Brain microvascular endothelial cell (primary cell): ENCODE measurements at regions not wholly inside any gene's neighbourhood (a gene's known extent, or its start where the extent isn't known, plus 50 kb on each side); places are given as distances from the start of the nearest gene placed in this dataset.

Experiments
- DNase-seq: peaks from one replicate; pipeline ENCODE4 v3.0.0-alpha.2; 2020
- H3K27ac ChIP-seq: fragments of 250-450 bp; sonication (Bioruptor Pico); 2 replicates; pipeline ENCODE4 v1.5.1; 2020; ENCODE audit warnings: mild to moderate bottlenecking, moderate library complexity
- H3K27me3 ChIP-seq: fragments of 250-450 bp; sonication (Bioruptor Pico); replicated peaks from 2 replicates; pipeline ENCODE4 v1.5.1; 2020; ENCODE audit warnings: mild to moderate bottlenecking
- H3K36me3 ChIP-seq: fragments of 250-450 bp; sonication (Bioruptor Pico); replicated peaks from 2 replicates; pipeline ENCODE4 v1.5.1; 2020; ENCODE audit warnings: mild to moderate bottlenecking
- H3K4me3 ChIP-seq: 2 replicates; pipeline ENCODE4 v1.5.1; 2011; ENCODE audit warnings: low read depth, mild to moderate bottlenecking, control low read depth, low read length, moderate library complexity
- CTCF ChIP-seq: IDR thresholded peaks from 2 replicates; pipeline ENCODE4 v1.5.1; 2011; ENCODE audit warnings: low read depth, mild to moderate bottlenecking, moderate library complexity, low read length, control low read depth, inconsistent platforms; ENCODE audit errors: missing control alignments
- in situ Hi-C: cut with HindIII; loops from 2 replicates; pipeline ENCODE4 v1.10.0; 2017; ENCODE audit warnings: low sequenced_read_pairs, low pct_ligation_motif_present

- H3K27ac ChIP-seq = no peak overlapping the region
- H3K4me3 ChIP-seq = no peak overlapping the region
- in situ Hi-C loops = no loop called here
Measured at GRCh38 chr12:88935856-88936255, 355.6 kb upstream of the KITLG start.

GRCh38 chr12:88934163-88934747 is 354.0 kb upstream of the KITLG start:
- Histone ChIP-seq H3K27me3 (no peaks in the 10 kb centered on the region), H3K36me3 (no peaks in the 10 kb centered on the region), H3K4me3 (no peak overlapping the region), H3K27ac (no peak overlapping the region)
- TF ChIP-seq CTCF = no peak
- in situ Hi-C loops = no loop called here
- no peak for DNase-seq

More at GRCh38 chr12:88935856-88936255, 355.6 kb upstream of the KITLG start:
- no peak for DNase-seq
- no peaks in the 10 kb centered on the region for H3K27me3 ChIP-seq
- H3K36me3 ChIP-seq = no peaks in the 10 kb centered on the region
- TF ChIP-seq CTCF = no peak

- in situ Hi-C loops = no loop called here
- TF ChIP-seq CTCF = no peak
- Histone ChIP-seq H3K27ac (no peak overlapping the region), H3K36me3 (no peaks in the 10 kb centered on the region), H3K27me3 (no peaks in the 10 kb centered on the region), H3K4me3 (no peak overlapping the region)
- DNase-seq = no peak
Measured at GRCh38 chr12:88932457-88932856, 352.2 kb upstream of the KITLG start.

GRCh38 chr12:88931598-88931997 is 351.3 kb upstream of the KITLG start:
- H3K36me3 ChIP-seq = no peaks in the 10 kb centered on the region
- no peak overlapping the region for H3K4me3 ChIP-seq
- no peak for TF ChIP-seq CTCF
- H3K27me3 ChIP-seq = no peaks in the 10 kb centered on the region
- no peak overlapping the region for H3K27ac ChIP-seq
- no peak for DNase-seq
- in situ Hi-C loops = no loop called here

- Histone ChIP-seq H3K27ac (peak overlapping the region; percentile 14), H3K4me3 (no peak overlapping the region), H3K27me3 (no peaks in the 10 kb centered on the region), H3K36me3 (no peaks in the 10 kb centered on the region)
- in situ Hi-C loops = no loop called here
- DNase-seq = no peak
- no peak for TF ChIP-seq CTCF
Measured at GRCh38 chr12:88925454-88925853, 345.2 kb upstream of the KITLG start.

- Histone ChIP-seq H3K4me3 (no peak overlapping the region), H3K36me3 (no peaks in the 10 kb centered on the region), H3K27me3 (no peaks in the 10 kb centered on the region), H3K27ac (no peak overlapping the region)
- no peak for DNase-seq
- TF ChIP-seq CTCF = no peak
- in situ Hi-C loops = no loop called here
Measured at GRCh38 chr12:88924162-88924561, 343.9 kb upstream of the KITLG start.
